Esophagus muscularis mucosa (tissue), 4 donors: ENCODE measurements at regions not wholly inside any gene's neighbourhood (a gene's known extent, or its start where the extent isn't known, plus 50 kb on each side); places are given as distances from the start of the nearest gene placed in this dataset.

Experiments
- DNase-seq: peaks from one replicate; pipeline ENCODE4 v3.0.0-alpha.2; 2017; ENCODE audit errors: extremely low spot score
- H3K27ac ChIP-seq, 4 donors: fragments of 200-600 bp; sonication (generic); replicated peaks in 1 of 4; 1 replicate in 3 of 4; 2 replicates in 1 of 4; pipeline ENCODE4 v1.5.1; 2016 to 2019; ENCODE audit warnings: mild to moderate bottlenecking in 1 of 4
- H3K27me3 ChIP-seq, 4 donors: fragments of 200-600 bp; sonication (generic); one replicate each; pipeline versions ENCODE4 v1.5.1 to v1.6.0; 2016 to 2019
- H3K36me3 ChIP-seq, 4 donors: fragments of 200-600 bp; sonication (generic); one replicate each; pipeline ENCODE4 v1.5.1; 2016 to 2019
- H3K4me1 ChIP-seq, 4 donors: fragments of 200-600 bp; sonication (generic); one replicate each; pipeline ENCODE4 v1.5.1; 2016 to 2019
- H3K4me3 ChIP-seq, 4 donors: fragments of 200-600 bp; sonication (generic); 1 replicate in 2 of 4; 2 replicates in 2 of 4; pipeline ENCODE4 v1.5.1; 2016 to 2019; ENCODE audit warnings: mild to moderate bottlenecking in 4 of 4, moderate library complexity in 1 of 4
- H3K9me3 ChIP-seq, 4 donors: fragments of 200-600 bp; sonication (generic); 1 replicate in 3 of 4; 2 replicates in 1 of 4; pipeline ENCODE4 v1.5.1; 2016 to 2019
- CTCF ChIP-seq, 3 experiments: fragments of 200-600 bp in 2 of 3; fragments of 450-650 bp in 1 of 3; sonication (generic) in 2 of 3; IDR thresholded peaks; one replicate each; pipeline ENCODE4 v1.5.1; 2017 to 2019; ENCODE audit warnings: antibody characterized with exemption in 3 of 3, mild to moderate bottlenecking in 2 of 3, moderate library complexity in 1 of 3
- EP300 ChIP-seq: sonication (generic); formaldehyde crosslinking; IDR thresholded peaks from one replicate; pipeline ENCODE4 v1.6.1; 2017; ENCODE audit warnings: antibody characterized with exemption
- POLR2A ChIP-seq: fragments of 450-650 bp; IDR thresholded peaks from one replicate; pipeline ENCODE4 v1.6.1; 2017; ENCODE audit warnings: antibody characterized with exemption, moderate library complexity, mild to moderate bottlenecking, low read depth
- POLR2AphosphoS5 ChIP-seq, 2 donors: sonication (generic); formaldehyde crosslinking; IDR thresholded peaks; one replicate each; pipeline ENCODE4 v1.6.1; 2017; ENCODE audit warnings: antibody characterized with exemption in 2 of 2
- WGBS: methylation state at CpG from one replicate; pipeline ENCODE4 v1.1.5; 2018; 5-methylcytosine and 5-hydroxymethylcytosine counted together
- intact Hi-C: fragments of 100-400 bp; cut with DNase I; formaldehyde crosslinking; loops from one replicate; pipeline ENCODE4 v1.15.1; 2023

DNA sequence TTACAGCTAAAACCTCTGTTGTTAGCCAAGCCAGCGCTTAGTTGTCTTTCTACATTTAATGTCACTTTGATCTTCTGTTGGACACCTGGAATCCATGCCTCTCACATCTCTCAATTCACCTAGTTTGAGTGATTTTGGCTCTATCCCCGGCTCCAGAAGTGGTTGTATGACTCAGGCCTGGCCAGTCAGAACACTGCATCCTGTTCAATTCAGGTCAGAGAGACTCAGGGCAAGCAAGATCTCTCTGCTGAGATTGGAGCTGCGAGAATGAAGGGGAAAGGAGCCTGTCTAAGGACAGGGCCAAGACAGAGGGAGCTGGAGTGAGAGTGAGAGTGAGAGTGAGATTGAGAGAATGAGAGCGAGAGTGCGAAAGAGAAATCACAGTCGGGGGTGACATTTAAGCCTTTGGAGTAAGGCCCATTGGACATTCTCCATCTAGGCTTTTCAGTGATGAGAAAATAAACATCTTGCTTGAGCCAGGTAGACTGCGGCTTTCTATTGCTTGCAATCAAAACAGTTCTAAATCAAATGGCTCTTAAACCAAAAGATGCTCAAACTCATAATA is 83.3 kb upstream of the DYNC1I1 start:
- no peak for DNase-seq
- WGBS = 56% methylated on average over 7 of the region's 7 CpGs
- Histone ChIP-seq H3K4me3 (no peak overlapping the region), H3K27me3 (no peaks in the 10 kb centered on the region), H3K36me3 (no peaks in the 10 kb centered on the region), H3K4me1 (peaks cover under 1 to 27% (median 9%) of the 10 kb centered on the region in 4 donors), H3K27ac (peak overlapping the region in 2 of 4 donors; percentile 21 to 32), H3K9me3 (no peaks in the 10 kb centered on the region)
- TF ChIP-seq EP300 (no peak), CTCF (IDR thresholded peaks at IDR 0.05) (no peak), POLR2A (no peak), POLR2AphosphoS5 (IDR thresholded peaks at IDR 0.05) (no peak)
- intact Hi-C loops = loop anchor here (5.0 kb wide), 1 partner anchor 177 kb away; no protein-coding TSS in a partner anchor

GRCh38 chr7:95687759-95688343 is 84.5 kb upstream of the DYNC1I1 start:
- no peak for DNase-seq
- Histone ChIP-seq H3K4me3 (no peak overlapping the region), H3K9me3 (no peaks in the 10 kb centered on the region), H3K27ac (no peak overlapping the region), H3K27me3 (no peaks in the 10 kb centered on the region), H3K4me1 (peaks cover 8 to 38% (median 16%) of the 10 kb centered on the region in 4 donors), H3K36me3 (no peaks in the 10 kb centered on the region)
- intact Hi-C loops = loop anchor here (5.0 kb wide), 1 partner anchor 176 kb away; no protein-coding TSS in a partner anchor
- TF ChIP-seq EP300 = no peak
- TF ChIP-seq CTCF (IDR thresholded peaks at IDR 0.05) = peak; percentile 33 to 54 (median 44)
- no peak for TF ChIP-seq POLR2A
- 30% methylated on average over 4 of the region's 4 CpGs for WGBS

DNA sequence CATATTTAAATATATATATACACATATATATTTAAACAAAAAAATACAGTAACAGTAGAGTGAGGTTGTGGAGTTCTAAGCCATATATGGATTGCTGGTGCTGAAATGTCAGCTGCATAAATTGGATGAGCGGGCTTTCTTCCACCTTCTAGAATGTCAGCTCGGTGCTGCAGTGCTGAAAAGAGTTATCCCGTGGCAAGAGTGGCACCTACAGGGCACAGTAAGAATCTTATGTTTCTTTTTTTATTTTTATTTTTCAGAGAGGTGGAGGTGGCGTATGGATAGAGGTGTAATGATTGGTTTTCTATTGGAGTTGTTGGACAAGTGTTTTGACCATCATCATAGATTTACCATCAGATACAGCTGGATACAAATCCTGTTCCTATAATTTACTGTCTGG is 86.2 kb upstream of the DYNC1I1 start:
- no peaks in the 10 kb centered on the region for H3K9me3 ChIP-seq
- H3K4me3 ChIP-seq = no peak overlapping the region
- no peak for DNase-seq
- intact Hi-C loops = loop anchor here (5.0 kb wide), 1 partner anchor 174 kb away; no protein-coding TSS in a partner anchor
- peaks cover 8 to 42% (median 16%) of the 10 kb centered on the region in 4 donors for H3K4me1 ChIP-seq
- 11% methylated on average over 4 of the region's 4 CpGs for WGBS
- TF ChIP-seq POLR2AphosphoS5 (IDR thresholded peaks at IDR 0.05) (peak in 1 of 2 donors; percentile 66), EP300 (no peak), CTCF (IDR thresholded peaks at IDR 0.05) (peak; percentile 53 to 76 (median 62)), POLR2A (no peak)
- no peaks in the 10 kb centered on the region for H3K36me3 ChIP-seq
- no peak overlapping the region for H3K27ac ChIP-seq
- H3K27me3 ChIP-seq = no peaks in the 10 kb centered on the region

DNA sequence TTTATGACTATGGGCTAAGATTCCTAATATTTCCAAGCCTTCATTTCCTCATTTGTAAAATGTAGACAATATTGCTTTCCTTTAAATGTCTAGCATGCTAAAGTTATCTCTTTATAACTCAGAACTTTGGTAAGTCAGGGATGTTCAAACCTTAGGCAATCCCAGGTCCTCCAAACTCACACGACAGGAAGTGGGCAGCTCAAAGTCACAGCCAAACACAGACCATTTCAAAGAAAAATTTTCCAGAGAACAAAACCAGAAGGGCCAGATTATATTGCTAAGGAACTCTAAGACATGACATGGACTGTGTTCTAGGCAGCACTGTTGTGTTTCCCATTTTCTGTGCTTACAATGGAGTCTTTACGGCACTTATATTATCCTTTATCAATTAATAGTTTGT is 87.8 kb upstream of the DYNC1I1 start:
- no peaks in the 10 kb centered on the region for H3K9me3 ChIP-seq
- DNase-seq = no peak
- no peak for TF ChIP-seq POLR2AphosphoS5 (IDR thresholded peaks at IDR 0.05)
- no peak for TF ChIP-seq EP300
- no peak for TF ChIP-seq POLR2A
- TF ChIP-seq CTCF (IDR thresholded peaks at IDR 0.05) = no peak
- H3K4me1 ChIP-seq = peaks cover 8 to 34% (median 16%) of the 10 kb centered on the region in 4 donors
- H3K27me3 ChIP-seq = no peaks in the 10 kb centered on the region
- intact Hi-C loops = loop anchor here (1.0 to 5.0 kb wide), 3 partner anchors 87 to 156 kb away; partner anchors contain the start of gene PDK4
- no peak overlapping the region for H3K4me3 ChIP-seq
- peak overlapping the region in 1 of 4 donors; percentile 26 for H3K27ac ChIP-seq
- no peaks in the 10 kb centered on the region for H3K36me3 ChIP-seq
- 75% methylated on average over 2 of the region's 2 CpGs for WGBS
